GM19328 (cell line): ENCODE measurements at regions not wholly inside any gene's neighbourhood (a gene's known extent, or its start where the extent isn't known, plus 50 kb on each side); places are given as distances from the start of the nearest gene placed in this dataset.
"Not testable (repeated sequence)": the region's sequence is repeated elsewhere in the genome, so short reads cannot be mapped to it uniquely, and the experiment has no call there.

Source experiments
- ATAC-seq: cut with Tn5 transposase; IDR thresholded peaks from one replicate; pipeline ENCODE4 v1.9.1; 2021; ENCODE audit warnings: mild to moderate bottlenecking, moderate library complexity; ENCODE audit not compliant: unreplicated experiment

DNA sequence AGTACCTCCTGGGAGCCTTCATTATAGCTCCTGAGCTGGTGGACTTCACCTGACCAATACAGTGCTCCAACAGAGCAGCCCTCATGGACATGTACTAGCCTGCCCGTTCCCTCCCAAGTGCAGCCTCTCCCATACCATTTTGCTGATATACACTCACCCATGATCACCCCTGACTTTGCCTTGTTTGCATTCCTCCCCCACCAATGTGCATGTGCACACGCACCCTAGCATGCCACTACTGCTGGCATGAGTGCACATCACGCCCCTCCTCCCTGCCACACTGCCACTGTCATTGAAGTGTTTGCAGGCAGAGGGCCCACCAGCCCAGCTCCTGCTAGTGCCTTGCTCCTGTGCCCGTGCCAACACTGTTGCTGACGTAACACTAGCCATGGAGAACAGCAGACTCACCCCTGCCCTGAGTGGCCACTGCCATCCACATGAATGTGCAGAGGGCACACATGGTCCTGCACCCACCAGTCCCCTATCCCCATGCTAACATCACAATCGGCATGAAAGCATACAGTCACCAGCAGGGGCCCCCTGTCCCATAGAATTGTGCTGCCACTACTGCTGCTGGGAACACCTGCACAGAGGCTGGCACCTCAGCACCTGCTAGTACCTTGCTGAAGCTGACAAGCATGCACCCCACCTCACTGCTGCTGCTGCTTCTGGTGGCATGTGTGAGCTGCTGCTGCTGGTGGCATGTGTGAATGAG, 110.3 kb downstream of the SINHCAF start:
- no peak for ATAC-seq

- ATAC-seq = no peak
These were observed 109.5 kb downstream of the SINHCAF start for GRCh38 chr12:31216479-31216878.

DNA sequence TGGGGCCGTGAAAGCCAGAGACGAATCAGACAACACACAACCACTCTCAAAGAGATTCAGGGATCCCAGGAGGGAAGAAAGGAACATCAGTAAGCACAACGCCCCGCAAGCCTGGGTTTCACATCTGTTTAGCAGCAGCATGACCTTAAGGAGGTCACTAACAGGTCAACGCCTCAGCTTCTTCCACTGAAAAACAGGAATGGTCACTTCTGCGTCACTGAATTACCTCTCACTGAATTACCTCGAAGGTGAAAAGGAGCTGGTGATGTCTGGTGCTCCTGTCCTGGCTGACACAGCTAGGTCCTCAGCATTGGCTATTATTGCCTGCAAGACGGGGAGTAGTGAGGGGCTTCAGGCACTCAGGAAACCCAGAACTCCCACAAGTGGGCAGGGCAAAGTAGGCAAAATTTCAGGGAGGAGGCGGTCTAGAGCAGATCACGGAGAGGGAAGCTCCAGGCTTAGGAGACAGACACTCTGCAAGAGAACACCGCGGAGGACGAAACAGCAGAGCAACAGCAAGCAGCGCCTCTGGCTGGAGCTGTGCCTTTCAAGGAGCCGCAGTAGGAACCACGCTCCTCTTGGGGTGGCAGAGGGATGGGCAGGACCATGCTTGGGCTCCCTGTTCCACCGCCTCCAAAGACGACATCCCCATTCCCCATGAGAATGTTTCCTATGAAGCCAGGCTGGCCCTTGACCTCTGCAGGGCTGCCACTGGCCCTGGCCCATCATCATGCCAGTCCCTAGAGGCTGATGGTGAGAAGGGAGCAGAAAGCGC, 108.4 kb downstream of the SINHCAF start:
- no peak for ATAC-seq

- no peak for ATAC-seq
These were observed 107.5 kb downstream of the SINHCAF start for GRCh38 chr12:31218203-31219025.

- ATAC-seq = no peak
These were observed 106.4 kb downstream of the SINHCAF start for GRCh38 chr12:31219521-31219920.

GRCh38 chr12:31220061-31220460, 105.9 kb downstream of the SINHCAF start:
- ATAC-seq = no peak

DNA sequence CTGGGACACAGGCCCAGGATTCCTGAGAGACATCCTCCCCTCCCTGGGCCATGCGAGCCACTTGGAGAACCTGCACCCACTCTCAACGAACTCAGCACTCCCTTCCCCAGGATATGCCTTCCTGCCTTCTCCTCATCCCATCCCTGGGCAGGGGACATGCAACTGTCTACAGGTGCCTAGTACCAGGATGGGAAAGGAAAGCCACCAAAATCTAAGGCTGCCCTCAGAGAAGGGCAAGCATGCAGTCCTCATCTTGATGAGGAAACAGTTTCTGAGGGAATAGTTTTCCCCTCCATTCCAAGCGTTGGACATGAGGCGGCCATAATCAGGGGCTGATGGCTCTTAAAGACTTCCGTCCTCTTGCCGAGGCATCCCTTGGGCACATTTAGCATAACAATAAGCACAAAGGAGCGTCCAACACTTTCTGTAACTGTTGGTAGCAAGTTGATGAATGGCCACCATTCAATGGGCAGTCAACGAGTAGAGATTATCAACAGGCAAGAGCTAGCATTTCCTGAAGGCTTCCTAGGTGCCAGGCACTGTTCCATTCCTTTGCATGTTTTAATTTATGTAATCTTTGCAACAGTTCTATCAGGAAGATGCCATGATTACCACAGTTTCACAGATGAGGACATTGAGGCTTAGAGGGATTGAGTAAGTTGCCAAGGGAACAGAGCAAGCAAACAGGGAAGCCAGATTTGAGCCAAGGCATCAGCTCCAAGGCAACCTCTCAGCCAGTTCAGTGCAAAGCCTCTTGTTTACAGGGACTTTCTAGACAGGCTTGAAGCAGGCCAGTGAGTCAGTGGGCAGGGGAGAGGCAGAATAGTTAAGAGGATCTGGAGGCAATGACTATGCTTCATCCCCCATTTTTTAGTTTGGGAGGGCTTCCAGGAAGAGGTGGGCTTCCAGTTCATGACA, 105.1 kb downstream of the SINHCAF start:
- ATAC-seq = no peak

- ATAC-seq = no peak
These were observed 104.4 kb downstream of the SINHCAF start for GRCh38 chr12:31221551-31221945.

GRCh38 chr12:31222620-31223222, 103.2 kb downstream of the SINHCAF start:
- no peak for ATAC-seq

DNA sequence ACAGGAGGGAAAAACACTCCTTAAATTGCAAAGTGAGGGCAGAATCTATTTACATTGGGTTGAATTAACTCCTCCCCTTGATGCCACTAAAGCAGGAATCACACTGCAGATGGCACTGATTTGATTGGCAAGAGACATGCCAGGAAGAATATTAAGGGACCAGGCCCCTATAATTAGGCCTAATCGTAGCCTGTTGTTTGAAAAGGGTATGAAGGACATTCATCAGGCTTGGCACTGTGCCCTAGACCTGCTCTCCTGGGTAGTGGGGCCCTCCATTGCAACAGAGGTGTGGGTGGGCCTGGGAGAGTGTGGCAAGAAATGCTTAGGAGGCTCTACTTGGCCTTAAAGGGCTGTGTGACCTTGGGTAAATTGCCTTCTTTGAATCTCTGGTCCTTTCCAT, 102.3 kb downstream of the SINHCAF start:
- ATAC-seq = not testable (repeated sequence)

DNA sequence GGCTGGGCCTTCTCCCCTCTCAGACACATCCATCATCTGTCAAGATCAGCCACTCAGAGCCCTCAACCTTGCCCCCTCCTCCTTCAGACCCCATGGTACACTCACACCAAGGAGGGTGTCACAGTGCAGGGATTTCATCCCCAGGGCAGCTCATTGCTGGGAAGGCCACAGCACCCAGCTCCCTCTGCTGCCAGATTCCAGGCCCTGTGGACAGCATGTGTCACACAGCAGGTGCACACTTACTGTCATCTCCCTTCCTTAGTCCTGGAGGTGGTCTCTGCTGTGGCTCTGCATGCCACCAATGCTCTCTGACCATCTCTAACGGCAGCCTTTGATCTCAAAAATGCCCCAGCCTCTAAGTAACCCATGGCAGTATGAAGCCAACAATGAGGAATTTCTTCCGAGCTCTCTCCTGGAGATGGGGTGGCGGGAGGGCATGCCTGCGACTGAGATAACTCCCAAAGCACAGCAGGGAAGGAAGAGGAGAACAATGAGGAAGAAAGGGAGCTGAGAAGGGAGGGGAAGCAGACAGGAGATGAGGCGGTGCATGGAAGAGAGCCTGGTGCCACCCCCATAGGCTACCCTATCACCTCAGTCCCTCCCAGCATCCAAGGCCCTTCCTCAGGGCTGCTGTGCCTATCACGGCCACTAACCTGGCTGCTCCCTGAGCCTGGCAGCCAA, 101.0 kb downstream of the SINHCAF start:
- ATAC-seq = no peak

DNA sequence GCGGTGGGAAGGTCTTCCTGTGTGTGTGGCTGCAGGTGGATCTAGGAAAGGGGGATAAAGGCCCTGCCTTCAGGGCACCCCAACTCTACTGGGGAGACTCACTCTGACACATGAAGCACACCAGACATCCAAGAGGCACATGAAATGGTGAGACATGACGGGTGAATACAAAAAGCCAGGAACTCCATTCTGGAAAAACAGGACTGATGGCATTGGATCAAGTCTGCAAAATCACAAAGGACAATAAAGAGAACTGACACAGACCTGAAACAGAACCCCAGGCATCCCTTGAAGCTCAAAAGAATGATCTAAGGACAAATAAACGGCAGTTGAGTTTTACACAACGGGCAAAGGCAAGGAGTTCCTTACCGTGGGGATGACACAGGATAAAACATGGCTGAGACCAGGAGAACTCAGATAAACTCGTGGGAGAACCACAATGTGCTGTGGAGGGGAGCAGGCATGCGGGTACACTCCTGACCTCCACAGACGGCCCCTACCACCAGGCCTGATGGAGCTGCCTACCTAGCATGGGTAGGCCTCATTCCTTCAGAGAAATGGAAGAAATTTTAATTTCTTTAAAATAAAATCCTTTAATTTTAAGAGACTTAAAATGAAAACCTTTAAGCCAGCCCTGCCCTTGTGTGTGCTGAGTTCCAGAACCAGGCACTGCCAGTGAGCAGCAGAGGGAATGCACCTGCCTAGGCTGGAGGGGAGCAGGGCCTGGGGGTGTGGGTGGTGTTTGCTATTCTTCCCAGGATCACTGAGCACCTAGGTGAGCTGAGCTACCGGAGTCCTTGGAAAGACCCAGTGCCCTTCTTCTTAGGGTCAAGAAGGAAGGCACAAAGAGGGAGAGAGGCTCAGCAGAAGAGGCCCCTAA, 100.1 kb downstream of the SINHCAF start:
- no peak for ATAC-seq

- ATAC-seq = no peak
These were observed 99.3 kb downstream of the SINHCAF start for GRCh38 chr12:31226639-31227038.

DNA sequence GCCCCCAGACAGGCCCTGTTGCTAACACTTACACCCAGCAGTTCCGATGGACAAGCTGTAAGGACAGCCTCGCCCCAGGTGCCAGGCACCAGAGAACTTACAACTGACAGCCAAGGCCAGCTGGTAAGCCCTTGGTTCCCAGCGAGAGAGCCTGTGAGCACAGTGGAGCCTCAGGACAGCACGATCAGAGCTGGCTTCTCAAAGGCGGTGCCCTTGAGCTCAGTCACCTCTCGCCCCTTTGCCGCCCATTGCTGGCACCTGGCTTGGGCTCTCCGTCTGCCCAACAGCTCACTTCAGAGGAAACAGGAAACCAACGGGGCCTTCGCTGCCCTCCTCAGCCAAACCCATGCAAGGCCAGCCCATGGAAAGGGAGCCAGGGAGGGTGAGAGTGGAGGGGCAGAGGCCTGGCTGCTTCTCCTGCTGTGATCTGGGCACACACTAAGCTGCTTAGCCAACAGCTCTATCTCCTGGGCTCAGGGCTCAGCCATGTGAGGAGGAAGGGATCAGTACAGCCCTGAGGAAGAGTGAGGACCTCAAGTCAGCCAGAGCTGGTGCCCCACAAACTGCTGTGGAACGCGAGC, 98.5 kb downstream of the SINHCAF start:
- ATAC-seq = no peak

DNA sequence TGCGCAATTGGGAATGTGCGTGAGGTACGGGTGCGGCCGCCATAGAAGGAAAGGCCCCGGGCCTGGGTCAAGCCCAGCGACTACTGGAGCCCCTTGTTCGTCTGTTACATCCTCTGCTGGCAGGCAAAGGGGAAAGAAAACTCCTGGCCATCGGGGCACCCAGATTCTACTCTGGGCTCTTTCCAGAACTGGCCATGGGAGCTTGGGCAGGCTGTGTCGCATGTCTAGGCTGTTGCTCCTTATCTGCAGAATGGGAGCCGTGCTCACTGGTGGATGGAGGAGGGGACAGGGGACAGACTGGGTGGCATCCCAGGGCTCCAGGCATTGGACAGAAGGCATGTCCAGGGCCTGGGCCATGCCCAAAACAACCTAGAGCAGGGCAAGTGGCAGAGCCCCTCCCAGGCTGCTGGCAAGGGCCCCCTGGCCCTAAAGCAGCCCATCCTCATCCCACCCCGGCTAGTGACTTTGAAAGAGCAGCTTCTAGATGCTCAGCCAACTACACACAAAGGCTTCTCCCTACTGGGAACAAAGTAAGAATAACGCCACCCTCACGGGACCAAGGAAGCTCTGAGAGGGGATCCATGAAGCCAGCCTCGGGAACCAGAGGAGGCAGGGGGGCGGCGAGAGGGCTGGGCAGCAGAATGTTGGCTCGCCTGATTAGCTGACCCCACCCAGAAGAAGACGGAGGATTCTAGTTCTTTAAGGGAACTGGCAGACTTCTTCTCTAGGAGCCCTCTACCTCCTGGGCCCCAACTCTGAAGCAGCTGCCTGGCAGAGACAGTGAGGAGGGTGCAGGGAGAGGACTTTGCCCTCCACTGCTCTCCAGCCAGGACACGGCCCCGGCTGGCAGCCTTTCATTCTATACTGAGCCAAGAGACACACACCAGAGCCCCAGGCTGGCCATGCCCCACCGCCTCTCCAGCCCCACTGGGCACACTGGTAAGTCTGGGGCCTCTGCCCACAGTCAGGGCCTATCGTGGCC, 96.8 kb downstream of the SINHCAF start:
- ATAC-seq = no peak

DNA sequence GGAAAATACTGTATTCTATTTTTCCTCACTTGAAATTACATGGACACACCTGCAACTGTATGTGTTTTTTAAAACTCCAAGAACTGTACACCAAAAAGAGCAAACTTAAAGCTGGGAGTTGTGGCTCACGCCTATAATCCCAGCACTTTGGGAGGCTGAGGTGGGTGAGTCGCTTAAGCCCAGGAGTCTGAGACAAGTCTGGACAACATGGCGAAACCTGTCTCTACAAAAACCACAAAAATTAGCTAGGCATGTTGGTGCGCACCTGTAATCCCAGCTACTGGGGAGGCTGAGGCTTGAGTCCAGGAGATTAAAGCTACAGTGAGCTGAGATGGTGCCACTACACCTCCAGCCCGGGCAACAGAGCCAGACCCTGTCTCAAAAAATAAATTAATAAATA, 95.9 kb downstream of the SINHCAF start:
- ATAC-seq = no peak
